C4-2B (cell line): ENCODE measurements at regions not wholly inside any gene's neighbourhood (a gene's known extent, or its start where the extent isn't known, plus 50 kb on each side); places are given as distances from the start of the nearest gene placed in this dataset.

Experiments used
- CTCF ChIP-seq: fragments of 450-650 bp; conservative IDR thresholded peaks from 2 replicates; pipeline ENCODE4 v1.5.1; 2017; ENCODE audit warnings: mild to moderate bottlenecking
- ZFX ChIP-seq: fragments of 450-650 bp; IDR thresholded peaks from 2 replicates; pipeline ENCODE4 v1.6.1; 2017

- TF ChIP-seq CTCF (no peak), ZFX (no peak)
Observed at GRCh38 chr9:105132606-105133005, 111.8 kb upstream of the SLC44A1 start.
